ENCODE measurements at regions not wholly inside any gene's neighbourhood (a gene's known extent, or its start where the extent isn't known, plus 50 kb on each side); places are given as distances from the start of the nearest gene placed in this dataset.

- intact Hi-C loops (cut with DNase I) = no loop called here
- Histone ChIP-seq H3K27me3 (no peaks in the 10 kb centered on the region), H3K9me3 (no peaks in the 10 kb centered on the region), H3K4me3 (no peak overlapping the region), H3K36me3 (no peaks in the 10 kb centered on the region), H3K27ac (no peak overlapping the region), H3K4me1 (peaks cover 0 to 13% (median 0%) of the 10 kb centered on the region in 3 donors)
- 67 to 75% methylated on average over 1 of the region's 1 CpG for WGBS, 2 donors
- DNase-seq = no peak
- TF ChIP-seq POLR2A (IDR thresholded peaks at IDR 0.05) (no peak), CTCF (IDR thresholded peaks at IDR 0.05) (no peak)
Measured at GRCh38 chr2:217606296-217606695, 396.5 kb downstream of the TNS1 start.

- DNase-seq = no peak
- intact Hi-C loops (cut with DNase I) = no loop called here
- H3K36me3 ChIP-seq = no peaks in the 10 kb centered on the region
- H3K4me1 ChIP-seq = no peaks in the 10 kb centered on the region
- WGBS, 2 donors = 68 to 70% methylated on average over 5 to 9 of the region's 9 CpGs
- H3K27me3 ChIP-seq = peaks cover 0 to 7% (median 0%) of the 10 kb centered on the region in 4 donors
- no peaks in the 10 kb centered on the region for H3K9me3 ChIP-seq
- H3K27ac ChIP-seq = no peak overlapping the region
- no peak overlapping the region for H3K4me3 ChIP-seq
- no peak for TF ChIP-seq CTCF (IDR thresholded peaks at IDR 0.05)
- TF ChIP-seq POLR2A (IDR thresholded peaks at IDR 0.05) = no peak
Measured at GRCh38 chr2:217604527-217605194, 398.1 kb downstream of the TNS1 start.

GRCh38 chr2:217601601-217602000 is 401.2 kb downstream of the TNS1 start:
- TF ChIP-seq CTCF (IDR thresholded peaks at IDR 0.05) (no peak), POLR2A (IDR thresholded peaks at IDR 0.05) (no peak)
- Histone ChIP-seq H3K27ac (no peak overlapping the region), H3K9me3 (no peaks in the 10 kb centered on the region), H3K36me3 (no peaks in the 10 kb centered on the region), H3K4me3 (no peak overlapping the region), H3K27me3 (peaks cover 0 to 7% (median 0%) of the 10 kb centered on the region in 4 donors), H3K4me1 (no peaks in the 10 kb centered on the region)
- intact Hi-C loops (cut with DNase I) = no loop called here
- WGBS, 2 donors = 61 to 83% methylated on average over 1 to 2 of the region's 2 CpGs
- no peak for DNase-seq

- no peak for TF ChIP-seq POLR2A (IDR thresholded peaks at IDR 0.05)
- no peak for TF ChIP-seq CTCF (IDR thresholded peaks at IDR 0.05)
- Histone ChIP-seq H3K27me3 (peaks cover 0 to 7% (median 0%) of the 10 kb centered on the region in 4 donors), H3K4me1 (no peaks in the 10 kb centered on the region), H3K36me3 (no peaks in the 10 kb centered on the region), H3K27ac (no peak overlapping the region), H3K4me3 (no peak overlapping the region), H3K9me3 (no peaks in the 10 kb centered on the region)
- WGBS, 2 donors = 95 to 100% methylated on average over 2 to 3 of the region's 3 CpGs
- intact Hi-C loops (cut with DNase I) = no loop called here
- DNase-seq = no peak
Measured at GRCh38 chr2:217599906-217600305, 402.9 kb downstream of the TNS1 start.

- peaks cover 0 to 7% (median 0%) of the 10 kb centered on the region in 4 donors for H3K27me3 ChIP-seq
- intact Hi-C loops (cut with DNase I) = no loop called here
- WGBS, 2 donors = 92 to 94% methylated on average over 6 of the region's 6 CpGs
- H3K4me3 ChIP-seq = no peak overlapping the region
- H3K36me3 ChIP-seq = no peaks in the 10 kb centered on the region
- no peaks in the 10 kb centered on the region for H3K9me3 ChIP-seq
- TF ChIP-seq POLR2A (IDR thresholded peaks at IDR 0.05) (no peak), CTCF (IDR thresholded peaks at IDR 0.05) (no peak)
- no peaks in the 10 kb centered on the region for H3K4me1 ChIP-seq
- H3K27ac ChIP-seq = no peak overlapping the region
- DNase-seq = no peak
Measured at GRCh38 chr2:217597681-217598080, 405.1 kb downstream of the TNS1 start.
